Left ventricle myocardium inferior (tissue), 1 donor: ENCODE measurements at regions not wholly inside any gene's neighbourhood (a gene's known extent, or its start where the extent isn't known, plus 50 kb on each side); places are given as distances from the start of the nearest gene placed in this dataset.

ENCODE experiments used
- DNase-seq: peaks from one replicate; pipeline ENCODE4 v3.0.0-alpha.2; 2020
- H3K27ac ChIP-seq: fragments of 200-600 bp; replicated peaks from 2 replicates; pipeline ENCODE4 v1.8.0; 2021
- H3K27me3 ChIP-seq: fragments of 200-600 bp; 2 replicates; pipeline ENCODE4 v1.8.0; 2021; ENCODE audit warnings: low read depth
- H3K36me3 ChIP-seq: fragments of 200-600 bp; 2 replicates; pipeline ENCODE4 v1.8.0; 2021
- H3K4me1 ChIP-seq: fragments of 200-600 bp; 2 replicates; pipeline ENCODE4 v1.8.0; 2021
- H3K4me3 ChIP-seq: fragments of 200-600 bp; 2 replicates; pipeline ENCODE4 v1.8.0; 2021; ENCODE audit warnings: mild to moderate bottlenecking, moderate library complexity
- H3K9me3 ChIP-seq: fragments of 200-600 bp; replicated peaks from 2 replicates; pipeline ENCODE4 v1.8.0; 2021
- intact Hi-C: fragments of 100-400 bp; cut with micrococcal nuclease; formaldehyde crosslinking; loops from one replicate; pipeline ENCODE4 v1.11.0; 2022
- TF ChIP-seq, protein P1 (sequence below): fragments of 200-600 bp; IDR thresholded peaks from 2 replicates; pipeline ENCODE4 v1.8.0; 2021; ENCODE audit warnings: antibody characterized with exemption, mild to moderate bottlenecking, borderline replicate concordance
- donor health status: DM: no; HTN: yes; CAD: no; lungs with severe emphysema.

DNA sequence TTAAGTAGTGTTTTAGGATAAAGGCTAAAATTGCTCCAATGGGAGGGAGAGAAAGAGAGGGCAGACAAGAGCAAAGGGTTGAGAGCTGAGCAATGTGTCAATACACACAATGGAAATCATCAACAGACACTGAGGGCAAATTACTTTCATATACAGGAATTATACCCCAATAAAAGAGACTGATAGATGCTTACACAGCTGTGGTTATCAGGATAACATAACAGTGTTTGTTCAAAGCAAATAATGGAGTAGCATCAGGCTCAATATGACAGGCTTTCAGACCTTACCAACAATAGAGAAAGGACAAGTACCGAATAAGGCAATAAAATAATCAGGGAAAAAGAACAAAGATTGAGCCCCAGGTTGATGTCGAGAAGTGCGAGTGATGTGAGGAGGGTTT, 53.4 kb upstream of the DIO2 start:
- H3K27me3 ChIP-seq, result no peaks in the 10 kb centered on the region
- no peak for DNase-seq
- intact Hi-C loops, result no loop called here
- no peak overlapping the region for H3K4me3 ChIP-seq
- no peaks in the 10 kb centered on the region for H3K9me3 ChIP-seq
- no peak overlapping the region for H3K27ac ChIP-seq
- no peaks in the 10 kb centered on the region for H3K4me1 ChIP-seq
- H3K36me3 ChIP-seq, result no peaks in the 10 kb centered on the region
- TF ChIP-seq, protein P1, sequence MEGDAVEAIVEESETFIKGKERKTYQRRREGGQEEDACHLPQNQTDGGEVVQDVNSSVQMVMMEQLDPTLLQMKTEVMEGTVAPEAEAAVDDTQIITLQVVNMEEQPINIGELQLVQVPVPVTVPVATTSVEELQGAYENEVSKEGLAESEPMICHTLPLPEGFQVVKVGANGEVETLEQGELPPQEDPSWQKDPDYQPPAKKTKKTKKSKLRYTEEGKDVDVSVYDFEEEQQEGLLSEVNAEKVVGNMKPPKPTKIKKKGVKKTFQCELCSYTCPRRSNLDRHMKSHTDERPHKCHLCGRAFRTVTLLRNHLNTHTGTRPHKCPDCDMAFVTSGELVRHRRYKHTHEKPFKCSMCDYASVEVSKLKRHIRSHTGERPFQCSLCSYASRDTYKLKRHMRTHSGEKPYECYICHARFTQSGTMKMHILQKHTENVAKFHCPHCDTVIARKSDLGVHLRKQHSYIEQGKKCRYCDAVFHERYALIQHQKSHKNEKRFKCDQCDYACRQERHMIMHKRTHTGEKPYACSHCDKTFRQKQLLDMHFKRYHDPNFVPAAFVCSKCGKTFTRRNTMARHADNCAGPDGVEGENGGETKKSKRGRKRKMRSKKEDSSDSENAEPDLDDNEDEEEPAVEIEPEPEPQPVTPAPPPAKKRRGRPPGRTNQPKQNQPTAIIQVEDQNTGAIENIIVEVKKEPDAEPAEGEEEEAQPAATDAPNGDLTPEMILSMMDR, result no peak
